ENCODE measurements at regions not wholly inside any gene's neighbourhood (a gene's known extent, or its start where the extent isn't known, plus 50 kb on each side); places are given as distances from the start of the nearest gene placed in this dataset.

DNA sequence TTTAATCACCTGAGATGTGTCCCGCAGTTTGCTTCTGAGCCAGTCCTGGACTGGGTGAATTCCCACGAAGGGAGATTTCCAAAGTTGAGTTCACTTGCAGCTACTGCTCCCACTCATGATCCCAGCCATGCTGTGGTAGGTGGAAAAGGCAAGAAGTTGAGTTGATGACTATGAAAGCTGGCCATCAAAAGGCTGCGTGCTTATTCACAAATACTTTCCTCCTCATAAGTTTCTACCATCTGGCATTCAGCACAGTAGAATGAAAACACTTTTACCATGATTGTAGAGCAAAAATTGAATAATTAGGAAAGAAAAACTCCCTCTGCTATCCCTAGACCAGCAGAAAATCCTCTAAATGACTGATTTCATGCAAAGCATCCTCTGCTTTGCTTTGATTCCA is 281.8 kb downstream of the INHBA start:
- TF ChIP-seq, protein P1, sequence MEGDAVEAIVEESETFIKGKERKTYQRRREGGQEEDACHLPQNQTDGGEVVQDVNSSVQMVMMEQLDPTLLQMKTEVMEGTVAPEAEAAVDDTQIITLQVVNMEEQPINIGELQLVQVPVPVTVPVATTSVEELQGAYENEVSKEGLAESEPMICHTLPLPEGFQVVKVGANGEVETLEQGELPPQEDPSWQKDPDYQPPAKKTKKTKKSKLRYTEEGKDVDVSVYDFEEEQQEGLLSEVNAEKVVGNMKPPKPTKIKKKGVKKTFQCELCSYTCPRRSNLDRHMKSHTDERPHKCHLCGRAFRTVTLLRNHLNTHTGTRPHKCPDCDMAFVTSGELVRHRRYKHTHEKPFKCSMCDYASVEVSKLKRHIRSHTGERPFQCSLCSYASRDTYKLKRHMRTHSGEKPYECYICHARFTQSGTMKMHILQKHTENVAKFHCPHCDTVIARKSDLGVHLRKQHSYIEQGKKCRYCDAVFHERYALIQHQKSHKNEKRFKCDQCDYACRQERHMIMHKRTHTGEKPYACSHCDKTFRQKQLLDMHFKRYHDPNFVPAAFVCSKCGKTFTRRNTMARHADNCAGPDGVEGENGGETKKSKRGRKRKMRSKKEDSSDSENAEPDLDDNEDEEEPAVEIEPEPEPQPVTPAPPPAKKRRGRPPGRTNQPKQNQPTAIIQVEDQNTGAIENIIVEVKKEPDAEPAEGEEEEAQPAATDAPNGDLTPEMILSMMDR (IDR thresholded peaks at IDR 0.05), result no peak
- TF ChIP-seq EZH2phosphoT487 (IDR thresholded peaks at IDR 0.05), result no peak

Data from neural progenitor cell (in vitro differentiated cells).